SK-N-SH (cell line): ENCODE measurements at regions not wholly inside any gene's neighbourhood (a gene's known extent, or its start where the extent isn't known, plus 50 kb on each side); places are given as distances from the start of the nearest gene placed in this dataset.

Experiments
- CTCF ChIP-seq: fragments of 200-600 bp; sonication (generic); IDR thresholded peaks from 2 replicates; pipeline ENCODE4 v1.6.1; 2017; ENCODE audit warnings: antibody characterized with exemption, mild to moderate bottlenecking, moderate library complexity
- POLR2AphosphoS5 ChIP-seq: IDR thresholded peaks from 2 replicates; pipeline ENCODE4 v1.6.1; 2012; ENCODE audit warnings: low read depth, low read length
- RAD21 ChIP-seq: IDR thresholded peaks from 2 replicates; pipeline ENCODE4 v1.6.1; 2012; ENCODE audit warnings: mild to moderate bottlenecking, low read length
- RXRA ChIP-seq: IDR thresholded peaks from 2 replicates; pipeline ENCODE4 v1.4.0; 2012; ENCODE audit warnings: low read depth, mild to moderate bottlenecking, borderline replicate concordance

- TF ChIP-seq POLR2AphosphoS5 = no peak
- no peak for TF ChIP-seq RAD21
- TF ChIP-seq CTCF = no peak
- TF ChIP-seq RXRA = peak; percentile 21; the same call in 1 of the 2 replicates
These were observed 88.3 kb upstream of the COL21A1 start for GRCh38 chr6:56335726-56336125.
